ENCODE measurements at regions not wholly inside any gene's neighbourhood (a gene's known extent, or its start where the extent isn't known, plus 50 kb on each side); places are given as distances from the start of the nearest gene placed in this dataset.
"Not testable (repeated sequence)": the region's sequence is repeated elsewhere in the genome, so short reads cannot be mapped to it uniquely, and the experiment has no call there.

GRCh38 chr7:85891900-85892299 lies 705.0 kb upstream of the SEMA3D start:
- TF ChIP-seq, protein P1, sequence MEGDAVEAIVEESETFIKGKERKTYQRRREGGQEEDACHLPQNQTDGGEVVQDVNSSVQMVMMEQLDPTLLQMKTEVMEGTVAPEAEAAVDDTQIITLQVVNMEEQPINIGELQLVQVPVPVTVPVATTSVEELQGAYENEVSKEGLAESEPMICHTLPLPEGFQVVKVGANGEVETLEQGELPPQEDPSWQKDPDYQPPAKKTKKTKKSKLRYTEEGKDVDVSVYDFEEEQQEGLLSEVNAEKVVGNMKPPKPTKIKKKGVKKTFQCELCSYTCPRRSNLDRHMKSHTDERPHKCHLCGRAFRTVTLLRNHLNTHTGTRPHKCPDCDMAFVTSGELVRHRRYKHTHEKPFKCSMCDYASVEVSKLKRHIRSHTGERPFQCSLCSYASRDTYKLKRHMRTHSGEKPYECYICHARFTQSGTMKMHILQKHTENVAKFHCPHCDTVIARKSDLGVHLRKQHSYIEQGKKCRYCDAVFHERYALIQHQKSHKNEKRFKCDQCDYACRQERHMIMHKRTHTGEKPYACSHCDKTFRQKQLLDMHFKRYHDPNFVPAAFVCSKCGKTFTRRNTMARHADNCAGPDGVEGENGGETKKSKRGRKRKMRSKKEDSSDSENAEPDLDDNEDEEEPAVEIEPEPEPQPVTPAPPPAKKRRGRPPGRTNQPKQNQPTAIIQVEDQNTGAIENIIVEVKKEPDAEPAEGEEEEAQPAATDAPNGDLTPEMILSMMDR (IDR thresholded peaks at IDR 0.05), result not testable (repeated sequence)
- not testable (repeated sequence) for TF ChIP-seq EP300 (IDR thresholded peaks at IDR 0.05)

All from esophagus muscularis mucosa (tissue), 3 donors.